ENCODE measurements at regions not wholly inside any gene's neighbourhood (a gene's known extent, or its start where the extent isn't known, plus 50 kb on each side); places are given as distances from the start of the nearest gene placed in this dataset.

DNA sequence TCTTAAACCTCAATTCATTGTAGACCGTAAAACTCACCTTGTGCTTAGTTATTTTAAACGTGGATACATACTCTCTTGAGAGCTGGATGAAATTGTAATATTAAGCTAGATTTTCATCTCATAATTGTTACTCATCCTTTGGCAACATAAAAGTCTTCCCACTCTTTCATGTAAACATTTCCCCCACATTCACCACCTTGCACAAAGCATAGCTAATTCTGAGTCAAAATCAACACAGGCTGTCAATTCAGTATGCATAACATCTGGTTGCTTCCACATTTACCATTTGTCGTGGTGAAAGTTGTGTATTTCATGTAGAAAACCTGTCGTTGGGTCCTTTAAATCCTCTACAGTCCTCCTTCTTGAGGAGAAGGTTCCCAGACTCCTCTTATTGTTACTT, 524.6 kb downstream of the OTOL1 start:
- TF ChIP-seq, protein P1, sequence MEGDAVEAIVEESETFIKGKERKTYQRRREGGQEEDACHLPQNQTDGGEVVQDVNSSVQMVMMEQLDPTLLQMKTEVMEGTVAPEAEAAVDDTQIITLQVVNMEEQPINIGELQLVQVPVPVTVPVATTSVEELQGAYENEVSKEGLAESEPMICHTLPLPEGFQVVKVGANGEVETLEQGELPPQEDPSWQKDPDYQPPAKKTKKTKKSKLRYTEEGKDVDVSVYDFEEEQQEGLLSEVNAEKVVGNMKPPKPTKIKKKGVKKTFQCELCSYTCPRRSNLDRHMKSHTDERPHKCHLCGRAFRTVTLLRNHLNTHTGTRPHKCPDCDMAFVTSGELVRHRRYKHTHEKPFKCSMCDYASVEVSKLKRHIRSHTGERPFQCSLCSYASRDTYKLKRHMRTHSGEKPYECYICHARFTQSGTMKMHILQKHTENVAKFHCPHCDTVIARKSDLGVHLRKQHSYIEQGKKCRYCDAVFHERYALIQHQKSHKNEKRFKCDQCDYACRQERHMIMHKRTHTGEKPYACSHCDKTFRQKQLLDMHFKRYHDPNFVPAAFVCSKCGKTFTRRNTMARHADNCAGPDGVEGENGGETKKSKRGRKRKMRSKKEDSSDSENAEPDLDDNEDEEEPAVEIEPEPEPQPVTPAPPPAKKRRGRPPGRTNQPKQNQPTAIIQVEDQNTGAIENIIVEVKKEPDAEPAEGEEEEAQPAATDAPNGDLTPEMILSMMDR (IDR thresholded peaks at IDR 0.05; ENCODE audit: low read depth, low read length) = no peak
- TF ChIP-seq EZH2phosphoT487 (IDR thresholded peaks at IDR 0.05; ENCODE audit: low read depth) = no peak

Measured in OCI-LY3 (cell line).